ENCODE measurements at regions not wholly inside any gene's neighbourhood (a gene's known extent, or its start where the extent isn't known, plus 50 kb on each side); places are given as distances from the start of the nearest gene placed in this dataset.

DNA sequence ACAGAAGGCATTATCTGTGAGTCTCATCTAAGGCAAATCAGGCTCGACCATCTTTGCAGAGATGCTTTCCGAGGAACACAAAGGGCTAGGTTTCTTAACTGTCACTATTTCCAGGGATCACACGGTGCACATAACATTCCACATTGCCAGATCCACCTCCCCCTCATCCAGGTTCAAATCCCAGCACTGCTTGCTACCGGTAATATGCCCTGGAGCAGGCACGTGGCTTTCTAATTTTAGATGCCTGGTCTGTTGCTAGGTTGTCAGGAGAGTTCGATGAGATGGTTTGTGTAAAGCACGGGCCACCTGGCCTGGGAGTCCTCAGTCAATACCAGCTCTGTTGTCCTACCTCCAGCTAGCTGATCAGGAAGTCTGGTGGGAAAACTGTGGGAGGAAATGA, 598.6 kb downstream of the NPHP4 start:
- no peak for DNase-seq (ENCODE audit: low read depth)
- TF ChIP-seq, protein P1, sequence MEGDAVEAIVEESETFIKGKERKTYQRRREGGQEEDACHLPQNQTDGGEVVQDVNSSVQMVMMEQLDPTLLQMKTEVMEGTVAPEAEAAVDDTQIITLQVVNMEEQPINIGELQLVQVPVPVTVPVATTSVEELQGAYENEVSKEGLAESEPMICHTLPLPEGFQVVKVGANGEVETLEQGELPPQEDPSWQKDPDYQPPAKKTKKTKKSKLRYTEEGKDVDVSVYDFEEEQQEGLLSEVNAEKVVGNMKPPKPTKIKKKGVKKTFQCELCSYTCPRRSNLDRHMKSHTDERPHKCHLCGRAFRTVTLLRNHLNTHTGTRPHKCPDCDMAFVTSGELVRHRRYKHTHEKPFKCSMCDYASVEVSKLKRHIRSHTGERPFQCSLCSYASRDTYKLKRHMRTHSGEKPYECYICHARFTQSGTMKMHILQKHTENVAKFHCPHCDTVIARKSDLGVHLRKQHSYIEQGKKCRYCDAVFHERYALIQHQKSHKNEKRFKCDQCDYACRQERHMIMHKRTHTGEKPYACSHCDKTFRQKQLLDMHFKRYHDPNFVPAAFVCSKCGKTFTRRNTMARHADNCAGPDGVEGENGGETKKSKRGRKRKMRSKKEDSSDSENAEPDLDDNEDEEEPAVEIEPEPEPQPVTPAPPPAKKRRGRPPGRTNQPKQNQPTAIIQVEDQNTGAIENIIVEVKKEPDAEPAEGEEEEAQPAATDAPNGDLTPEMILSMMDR (IDR thresholded peaks at IDR 0.05; ENCODE audit: insufficient read depth, low read depth, low read length, missing control alignments) = no peak
- H3K4me3 ChIP-seq (ENCODE audit: low read depth, low read length) = no peak overlapping the region

DNA sequence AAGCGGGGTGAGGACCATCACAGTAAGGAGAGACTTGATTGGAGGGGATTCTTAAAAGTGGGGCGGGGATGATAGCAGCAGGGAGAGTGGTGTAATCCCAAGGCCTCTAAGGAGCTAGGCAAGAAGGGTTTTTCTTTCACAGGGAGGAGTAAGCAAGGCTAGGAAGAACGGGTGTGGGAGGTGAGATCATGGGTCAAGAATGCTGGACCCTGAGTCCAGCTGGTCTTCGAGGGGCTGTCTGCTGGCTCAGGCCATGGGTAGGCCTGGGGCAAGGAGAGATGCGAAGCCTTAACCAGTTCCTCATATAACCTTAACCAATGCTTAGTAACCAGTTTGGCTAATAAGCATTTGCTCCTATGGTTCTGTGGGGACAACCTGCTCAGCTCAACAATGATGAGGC, 599.1 kb downstream of the NPHP4 start:
- no peak for DNase-seq (ENCODE audit: low read depth)
- H3K4me3 ChIP-seq (ENCODE audit: low read depth, low read length) = no peak overlapping the region
- TF ChIP-seq, protein P1 (IDR thresholded peaks at IDR 0.05; ENCODE audit: insufficient read depth, low read depth, low read length, missing control alignments) = no peak

DNA sequence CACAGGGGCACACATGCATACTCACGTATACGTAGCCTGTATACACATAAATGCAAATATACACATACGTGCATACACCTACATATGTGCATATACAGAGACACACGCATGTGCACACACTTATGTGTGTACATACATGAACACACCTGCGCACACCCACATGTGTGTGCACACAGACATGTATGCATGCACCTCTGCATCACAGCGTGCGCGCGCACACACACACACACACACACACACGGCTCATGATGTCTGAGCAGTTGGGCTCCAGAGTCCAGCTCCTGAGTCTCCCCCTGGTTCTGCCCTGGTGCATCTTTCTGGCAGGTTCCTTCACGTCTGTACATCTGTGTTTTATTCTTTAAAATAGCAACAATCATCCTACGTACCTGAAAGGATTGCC, 600.5 kb downstream of the NPHP4 start:
- no peak overlapping the region for H3K4me3 ChIP-seq (ENCODE audit: low read depth, low read length)

DNA sequence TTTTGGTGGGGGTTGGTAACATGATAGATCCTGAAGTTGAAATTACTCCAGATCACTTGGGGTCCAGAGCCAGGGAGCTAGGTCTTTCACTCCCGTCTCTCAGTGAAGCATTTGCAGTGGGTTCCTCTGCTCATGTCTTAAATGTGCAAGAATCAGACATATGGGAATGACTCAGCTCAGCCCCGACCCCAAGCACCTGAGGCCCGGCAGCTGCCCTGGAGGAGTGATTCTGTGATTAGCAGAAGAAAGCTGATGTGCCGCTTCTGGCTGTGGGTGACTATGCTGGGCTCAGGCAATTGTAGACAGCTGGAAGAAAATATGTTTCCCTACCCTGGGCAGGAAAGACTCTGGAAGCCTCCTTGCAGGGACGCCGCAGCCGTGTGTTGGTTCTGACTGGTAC, 601.7 kb downstream of the NPHP4 start:
- no peak overlapping the region for H3K4me3 ChIP-seq (ENCODE audit: low read depth, low read length)
- DNase-seq (ENCODE audit: low read depth) = no peak
- TF ChIP-seq, protein P1 (IDR thresholded peaks at IDR 0.05; ENCODE audit: insufficient read depth, low read depth, low read length, missing control alignments) = no peak

More for the DNA sequence above, 600.5 kb downstream of the NPHP4 start:
- DNase-seq (ENCODE audit: low read depth) = no peak
- TF ChIP-seq, protein P1 (IDR thresholded peaks at IDR 0.05; ENCODE audit: insufficient read depth, low read depth, low read length, missing control alignments) = no peak

DNA sequence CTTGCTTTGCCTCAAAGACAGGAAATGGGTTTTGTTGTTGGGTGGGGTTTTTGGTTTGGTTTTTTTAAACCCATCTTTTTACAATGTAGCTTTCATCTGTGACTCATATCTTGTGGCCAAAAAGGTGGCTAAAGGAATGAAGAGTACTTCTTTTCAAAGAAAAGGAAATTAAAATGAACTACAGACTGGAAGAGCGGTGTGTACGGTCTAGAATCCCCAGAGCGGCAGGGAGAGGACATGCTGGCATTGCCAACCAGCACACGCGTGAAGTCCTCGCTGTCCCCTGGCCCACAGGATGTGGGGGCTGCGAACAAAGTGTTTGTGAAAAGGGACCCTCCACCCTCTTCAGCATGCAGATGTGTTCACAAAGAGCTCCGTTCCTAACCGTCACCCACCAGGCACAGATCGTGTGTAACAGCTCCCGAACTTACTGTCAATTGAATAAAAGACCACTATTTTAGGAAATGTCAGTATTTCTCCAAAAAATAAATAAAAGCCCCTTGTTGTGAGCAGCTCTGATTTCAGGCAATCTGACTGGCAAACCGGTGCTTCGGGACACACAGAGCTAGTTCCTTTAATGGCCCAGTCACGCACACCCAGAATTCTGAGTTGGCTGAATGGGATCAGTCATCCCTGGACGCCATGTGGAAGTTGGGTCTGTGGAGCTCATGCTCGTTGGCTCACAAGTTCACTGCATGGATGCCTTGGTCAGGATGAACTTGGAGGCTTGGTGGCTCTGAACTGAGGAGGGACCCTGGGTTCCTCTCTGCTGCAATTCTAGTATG, 602.9 kb downstream of the NPHP4 start:
- TF ChIP-seq, protein P1 (IDR thresholded peaks at IDR 0.05; ENCODE audit: insufficient read depth, low read depth, low read length, missing control alignments) = no peak
- DNase-seq (ENCODE audit: low read depth) = no peak
- no peak overlapping the region for H3K4me3 ChIP-seq (ENCODE audit: low read depth, low read length)

DNA sequence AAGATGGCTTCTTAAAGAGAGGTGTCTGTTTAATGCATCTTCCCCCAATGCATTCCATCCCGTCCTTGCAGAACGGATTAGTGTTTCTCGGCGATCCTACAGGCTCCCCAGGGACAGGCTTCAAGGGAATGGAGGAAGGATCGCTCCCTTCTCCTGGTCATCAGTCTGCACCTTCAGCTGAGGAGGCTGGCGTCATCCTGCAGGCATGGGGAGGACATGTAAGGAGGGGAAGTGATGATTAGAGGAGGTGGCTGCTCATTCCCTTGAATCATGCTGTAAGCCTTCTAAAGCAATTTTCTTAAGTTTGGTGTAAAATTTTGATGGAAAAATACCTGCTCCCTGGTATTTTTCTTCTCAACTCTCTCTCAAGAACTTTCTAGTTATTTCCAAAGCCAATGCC, 603.6 kb downstream of the NPHP4 start:
- TF ChIP-seq, protein P1 (IDR thresholded peaks at IDR 0.05; ENCODE audit: insufficient read depth, low read depth, low read length, missing control alignments) = no peak
- no peak for DNase-seq (ENCODE audit: low read depth)
- H3K4me3 ChIP-seq (ENCODE audit: low read depth, low read length) = no peak overlapping the region

DNA sequence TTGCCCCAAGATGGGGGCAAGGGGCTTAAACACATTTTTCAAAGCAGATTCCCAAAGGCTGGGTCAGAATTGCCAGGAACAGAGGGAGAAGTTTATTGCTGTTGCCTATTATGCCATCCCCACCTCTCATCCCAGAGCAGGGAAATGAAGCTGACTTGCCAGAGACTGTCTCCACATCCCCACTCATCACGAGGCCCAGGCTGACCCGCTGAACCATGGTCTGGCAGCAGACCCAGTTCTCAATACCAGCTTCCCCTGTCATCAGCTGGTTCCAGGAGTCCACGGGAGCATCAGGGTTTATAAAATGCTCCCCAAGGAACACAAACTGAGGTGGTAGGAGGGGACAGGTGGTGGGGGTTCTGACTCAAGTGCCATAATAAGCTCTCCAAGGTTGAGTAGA, 605.9 kb downstream of the NPHP4 start:
- H3K4me3 ChIP-seq (ENCODE audit: low read depth, low read length) = no peak overlapping the region
- DNase-seq (ENCODE audit: low read depth) = no peak
- TF ChIP-seq, protein P1 (IDR thresholded peaks at IDR 0.05; ENCODE audit: insufficient read depth, low read depth, low read length, missing control alignments) = no peak

Data from GM12865 (cell line).